ENCODE measurements at regions not wholly inside any gene's neighbourhood (a gene's known extent, or its start where the extent isn't known, plus 50 kb on each side); places are given as distances from the start of the nearest gene placed in this dataset.

- no peak for TF ChIP-seq TCF7L2 (IDR thresholded peaks at IDR 0.05; ENCODE audit: borderline replicate concordance, low read depth, low read length)
These were observed 89.5 kb upstream of the HIVEP3 start (continued) for GRCh38 chr1:42008264-42008663.

GRCh38 chr1:42006836-42007235 lies 88.1 kb upstream of the HIVEP3 start:
- Histone ChIP-seq H3K4me3 (ENCODE audit: low read depth, low read length) (no peak overlapping the region), H3K4me1 (ENCODE audit: control insufficient read depth, insufficient read depth, low read length) (no peaks in the 10 kb centered on the region), H3K9me3 (ENCODE audit: control insufficient read depth, insufficient read depth, low read depth, low read length) (no peaks in the 10 kb centered on the region), H3K27ac (ENCODE audit: extremely low read depth, low read depth, low read length) (no peak overlapping the region), H3K36me3 (ENCODE audit: control insufficient read depth in 2 of 2, insufficient read depth in 1 of 2, low read length in 2 of 2) (no peaks in the 10 kb centered on the region)
- ChIA-PET CTCF (no interaction called here), POLR2A (no interaction called here)
- TF ChIP-seq KLF1 (tag by site-specific recombination; IDR thresholded peaks at IDR 0.05) = no peak
- no peak for TF ChIP-seq ZNF658 (tag by site-specific recombination; IDR thresholded peaks at IDR 0.05)
- no peak for TF ChIP-seq ZNF660 (tag by site-specific recombination; IDR thresholded peaks at IDR 0.05)
- TF ChIP-seq ZNF549 (tag by site-specific recombination; IDR thresholded peaks at IDR 0.05) = no peak
- TF ChIP-seq PBX3 (CRISPR knock-in tag; IDR thresholded peaks at IDR 0.05) = no peak
- TF ChIP-seq ZNF596 (tag by site-specific recombination; IDR thresholded peaks at IDR 0.05) = no peak
- no peak for TF ChIP-seq FEZF1 (tag by site-specific recombination; IDR thresholded peaks at IDR 0.05)
- no peak for TF ChIP-seq WT1 (tag by site-specific recombination; IDR thresholded peaks at IDR 0.05)
- no peak for TF ChIP-seq BCL11A (tag by site-specific recombination; IDR thresholded peaks at IDR 0.05; ENCODE audit: low read depth)
- TF ChIP-seq ZNF585B (tag by site-specific recombination; IDR thresholded peaks at IDR 0.05) = no peak
- no peak for TF ChIP-seq ZNF132 (tag by site-specific recombination; IDR thresholded peaks at IDR 0.05; ENCODE audit: borderline replicate concordance)
- no peak for TF ChIP-seq ZNF16 (tag by site-specific recombination; IDR thresholded peaks at IDR 0.05; ENCODE audit: low read depth)
- TF ChIP-seq BCL11B (tag by site-specific recombination; IDR thresholded peaks at IDR 0.05; ENCODE audit: low read depth) = no peak
- no peak for TF ChIP-seq SALL2 (tag by site-specific recombination; IDR thresholded peaks at IDR 0.05; ENCODE audit: borderline replicate concordance)
- TF ChIP-seq ZNF398 (tag by site-specific recombination; IDR thresholded peaks at IDR 0.05) = no peak
- no peak for TF ChIP-seq HOXD13 (CRISPR knock-in tag; IDR thresholded peaks at IDR 0.05; ENCODE audit: borderline replicate concordance)

- CTCF ChIA-PET = no interaction called here
- TF ChIP-seq ZNF776 (tag by site-specific recombination; IDR thresholded peaks at IDR 0.05; ENCODE audit: borderline replicate concordance) (no peak), ZNF211 (tag by site-specific recombination; IDR thresholded peaks at IDR 0.05; ENCODE audit: low read depth) (no peak), KLF7 (tag by site-specific recombination; IDR thresholded peaks at IDR 0.05; ENCODE audit: borderline replicate concordance) (no peak), ZNF10 (tag by site-specific recombination; IDR thresholded peaks at IDR 0.05) (no peak), PRDM1 (tag by site-specific recombination; IDR thresholded peaks at IDR 0.05) (no peak), TSHZ1 (tag by site-specific recombination; IDR thresholded peaks at IDR 0.05; ENCODE audit: borderline replicate concordance) (no peak), ZNF280D (tag by site-specific recombination; IDR thresholded peaks at IDR 0.05) (no peak), ZNF112 (tag by site-specific recombination; IDR thresholded peaks at IDR 0.05) (no peak), ZNF221 (tag by site-specific recombination; IDR thresholded peaks at IDR 0.05; ENCODE audit: borderline replicate concordance) (no peak)
These were observed 87.4 kb upstream of the HIVEP3 start for GRCh38 chr1:42006093-42006492.

More at GRCh38 chr1:42006093-42006492, 87.4 kb upstream of the HIVEP3 start:
- H3K36me3 ChIP-seq (ENCODE audit: control insufficient read depth in 2 of 2, insufficient read depth in 1 of 2, low read length in 2 of 2) = no peaks in the 10 kb centered on the region
- no peaks in the 10 kb centered on the region for H3K9me3 ChIP-seq (ENCODE audit: control insufficient read depth, insufficient read depth, low read depth, low read length)
- H3K4me1 ChIP-seq (ENCODE audit: control insufficient read depth, insufficient read depth, low read length) = no peaks in the 10 kb centered on the region
- no peak overlapping the region for H3K4me3 ChIP-seq (ENCODE audit: low read depth, low read length)
- no peak overlapping the region for H3K27ac ChIP-seq (ENCODE audit: extremely low read depth, low read depth, low read length)
- POLR2A ChIA-PET = no interaction called here
